Testis (tissue), 2 donors: ENCODE measurements at regions not wholly inside any gene's neighbourhood (a gene's known extent, or its start where the extent isn't known, plus 50 kb on each side); places are given as distances from the start of the nearest gene placed in this dataset.

Experiments
- DNase-seq: peaks from one replicate; pipeline ENCODE4 v3.0.0-alpha.2; 2019
- H3K27ac ChIP-seq, 2 donors: fragments of 200-600 bp; sonication (generic); one replicate each; pipeline ENCODE4 v1.5.1; 2019
- H3K27me3 ChIP-seq: fragments of 200-600 bp; sonication (generic); one replicate; pipeline ENCODE4 v1.5.1; 2019
- H3K36me3 ChIP-seq: fragments of 200-600 bp; sonication (generic); one replicate; pipeline ENCODE4 v1.5.1; 2017; ENCODE audit warnings: low read depth; ENCODE audit errors: missing control alignments
- H3K4me1 ChIP-seq: fragments of 200-600 bp; sonication (generic); one replicate; pipeline ENCODE4 v1.5.1; 2019
- H3K4me3 ChIP-seq, 2 donors: fragments of 200-600 bp; sonication (generic); one replicate each; pipeline ENCODE4 v1.5.1; 2017 to 2019
- H3K9me3 ChIP-seq: fragments of 200-600 bp; sonication (generic); one replicate; pipeline ENCODE4 v1.5.1; 2017
- POLR2A ChIP-seq: fragments of 450-650 bp; IDR thresholded peaks from one replicate; pipeline ENCODE4 v1.6.1; 2017; ENCODE audit warnings: antibody characterized with exemption, mild to moderate bottlenecking, moderate library complexity
- WGBS, 2 donors: methylation state at CpG; one replicate each; pipeline ENCODE4 v1.1.5; 2018; 5-methylcytosine and 5-hydroxymethylcytosine counted together
- intact Hi-C: fragments of 100-400 bp; cut with DNase I; formaldehyde crosslinking; loops from one replicate; pipeline ENCODE4 v1.15.1; 2023; ENCODE audit warnings: low total_unique reads
- TF ChIP-seq, protein P1 (sequence below), 3 experiments: fragments of 450-650 bp in 2 of 3; fragments of 200-600 bp in 1 of 3; sonication (generic) in 1 of 3; IDR thresholded peaks; one replicate each; pipeline ENCODE4 v1.5.1; 2016 to 2019; ENCODE audit warnings: antibody characterized with exemption in 3 of 3, mild to moderate bottlenecking in 2 of 3, moderate library complexity in 1 of 3

DNA sequence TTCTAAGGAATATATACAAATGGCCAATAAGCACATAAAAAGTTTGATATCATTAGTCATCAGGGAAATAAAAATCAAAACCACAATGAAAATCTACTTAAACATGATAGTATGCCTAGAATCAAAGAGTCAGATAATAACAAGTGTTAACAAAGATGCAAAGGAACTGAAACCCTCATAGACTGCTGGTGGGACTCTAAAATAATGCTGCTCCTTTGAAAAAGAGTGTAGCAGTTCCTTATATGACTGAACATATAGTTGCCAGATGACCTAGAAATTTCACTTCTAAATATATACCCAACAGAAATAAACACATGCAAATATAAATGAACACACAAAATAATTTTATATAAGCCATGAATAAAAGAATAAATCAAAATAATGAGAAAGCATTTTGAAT, 205.1 kb upstream of the CTSO start:
- H3K27me3 ChIP-seq = no peaks in the 10 kb centered on the region
- no peak overlapping the region for H3K4me3 ChIP-seq
- no peak overlapping the region for H3K27ac ChIP-seq
- no peak for DNase-seq
- TF ChIP-seq POLR2A = no peak
- TF ChIP-seq, protein P1, sequence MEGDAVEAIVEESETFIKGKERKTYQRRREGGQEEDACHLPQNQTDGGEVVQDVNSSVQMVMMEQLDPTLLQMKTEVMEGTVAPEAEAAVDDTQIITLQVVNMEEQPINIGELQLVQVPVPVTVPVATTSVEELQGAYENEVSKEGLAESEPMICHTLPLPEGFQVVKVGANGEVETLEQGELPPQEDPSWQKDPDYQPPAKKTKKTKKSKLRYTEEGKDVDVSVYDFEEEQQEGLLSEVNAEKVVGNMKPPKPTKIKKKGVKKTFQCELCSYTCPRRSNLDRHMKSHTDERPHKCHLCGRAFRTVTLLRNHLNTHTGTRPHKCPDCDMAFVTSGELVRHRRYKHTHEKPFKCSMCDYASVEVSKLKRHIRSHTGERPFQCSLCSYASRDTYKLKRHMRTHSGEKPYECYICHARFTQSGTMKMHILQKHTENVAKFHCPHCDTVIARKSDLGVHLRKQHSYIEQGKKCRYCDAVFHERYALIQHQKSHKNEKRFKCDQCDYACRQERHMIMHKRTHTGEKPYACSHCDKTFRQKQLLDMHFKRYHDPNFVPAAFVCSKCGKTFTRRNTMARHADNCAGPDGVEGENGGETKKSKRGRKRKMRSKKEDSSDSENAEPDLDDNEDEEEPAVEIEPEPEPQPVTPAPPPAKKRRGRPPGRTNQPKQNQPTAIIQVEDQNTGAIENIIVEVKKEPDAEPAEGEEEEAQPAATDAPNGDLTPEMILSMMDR (IDR thresholded peaks at IDR 0.05) = no peak
- no peaks in the 10 kb centered on the region for H3K4me1 ChIP-seq
- intact Hi-C loops = no loop called here
- no peaks in the 10 kb centered on the region for H3K9me3 ChIP-seq
- no peaks in the 10 kb centered on the region for H3K36me3 ChIP-seq

GRCh38 chr4:156154978-156155377, 201.3 kb upstream of the CTSO start:
- Histone ChIP-seq H3K4me1 (no peaks in the 10 kb centered on the region), H3K9me3 (no peaks in the 10 kb centered on the region), H3K27me3 (no peaks in the 10 kb centered on the region), H3K4me3 (no peak overlapping the region), H3K36me3 (no peaks in the 10 kb centered on the region), H3K27ac (no peak overlapping the region)
- DNase-seq = no peak
- TF ChIP-seq POLR2A = no peak
- TF ChIP-seq, protein P1 (IDR thresholded peaks at IDR 0.05) = no peak
- 89 to 91% methylated on average over 4 of the region's 4 CpGs for WGBS, 2 donors
- intact Hi-C loops = no loop called here

DNA sequence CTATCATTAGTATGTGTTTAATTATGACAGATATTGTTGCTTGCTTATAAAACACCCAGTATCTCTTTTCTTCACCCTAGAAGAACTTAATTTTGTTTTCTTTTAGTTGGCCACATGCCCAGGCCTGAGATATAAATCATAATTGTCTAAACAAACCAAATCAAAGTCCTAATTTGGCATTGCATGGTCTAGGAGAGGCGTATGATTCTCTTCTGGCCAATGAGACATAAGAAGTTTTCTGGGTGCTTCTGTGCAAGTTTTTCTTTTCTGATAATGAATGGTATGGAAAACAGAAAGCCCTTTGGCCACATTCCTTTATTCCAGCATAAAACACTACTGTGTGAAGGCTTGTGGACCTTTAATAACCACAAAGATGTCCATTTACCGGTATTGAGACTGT, 192.9 kb upstream of the CTSO start:
- Histone ChIP-seq H3K4me1 (no peaks in the 10 kb centered on the region), H3K36me3 (no peaks in the 10 kb centered on the region), H3K9me3 (no peaks in the 10 kb centered on the region), H3K4me3 (no peak overlapping the region), H3K27ac (no peak overlapping the region), H3K27me3 (no peaks in the 10 kb centered on the region)
- 59 to 75% methylated on average over 2 of the region's 2 CpGs for WGBS, 2 donors
- DNase-seq = no peak
- TF ChIP-seq, protein P1 (IDR thresholded peaks at IDR 0.05) = no peak
- no peak for TF ChIP-seq POLR2A
- intact Hi-C loops = no loop called here

- no peak overlapping the region for H3K4me3 ChIP-seq
- intact Hi-C loops = no loop called here
- H3K4me1 ChIP-seq = no peaks in the 10 kb centered on the region
- no peak overlapping the region for H3K27ac ChIP-seq
- no peaks in the 10 kb centered on the region for H3K27me3 ChIP-seq
- TF ChIP-seq, protein P1 (IDR thresholded peaks at IDR 0.05) = no peak
- TF ChIP-seq POLR2A = no peak
- H3K36me3 ChIP-seq = no peaks in the 10 kb centered on the region
- DNase-seq = no peak
- no peaks in the 10 kb centered on the region for H3K9me3 ChIP-seq
- 81 to 91% methylated on average over 3 of the region's 3 CpGs for WGBS, 2 donors
Observed at GRCh38 chr4:156144961-156145360, 191.3 kb upstream of the CTSO start.

DNA sequence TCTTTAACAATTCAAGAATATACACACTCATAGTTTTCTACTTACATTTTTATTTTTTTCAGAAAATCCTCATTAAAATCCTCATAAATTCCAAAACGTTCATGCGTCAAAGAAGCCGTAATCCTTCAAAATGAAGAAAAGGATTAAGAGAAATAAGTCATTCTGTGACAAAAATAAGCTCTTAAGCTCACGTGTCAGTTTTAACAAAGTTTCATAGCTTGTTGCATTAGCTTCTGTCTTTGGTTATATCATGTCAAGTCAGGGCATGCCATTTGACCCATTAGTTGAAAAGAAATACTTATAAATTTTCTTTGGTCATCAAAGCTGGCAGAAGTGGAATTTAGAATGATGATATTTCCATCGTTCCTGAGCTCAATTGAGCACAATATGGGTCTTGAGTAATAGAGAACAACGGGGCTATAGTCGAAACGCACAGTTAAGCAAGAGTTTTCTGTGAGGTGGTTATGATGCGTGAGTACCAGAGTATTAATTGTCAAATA, 185.2 kb upstream of the CTSO start:
- Histone ChIP-seq H3K27ac (no peak overlapping the region), H3K27me3 (no peaks in the 10 kb centered on the region), H3K4me1 (no peaks in the 10 kb centered on the region), H3K4me3 (no peak overlapping the region), H3K36me3 (no peaks in the 10 kb centered on the region), H3K9me3 (no peaks in the 10 kb centered on the region)
- no peak for DNase-seq
- TF ChIP-seq, protein P1 (IDR thresholded peaks at IDR 0.05) = no peak
- no peak for TF ChIP-seq POLR2A
- intact Hi-C loops = no loop called here
- WGBS, 2 donors = 82 to 89% methylated on average over 9 of the region's 9 CpGs
